ENCODE measurements at regions not wholly inside any gene's neighbourhood (a gene's known extent, or its start where the extent isn't known, plus 50 kb on each side); places are given as distances from the start of the nearest gene placed in this dataset.

DNA sequence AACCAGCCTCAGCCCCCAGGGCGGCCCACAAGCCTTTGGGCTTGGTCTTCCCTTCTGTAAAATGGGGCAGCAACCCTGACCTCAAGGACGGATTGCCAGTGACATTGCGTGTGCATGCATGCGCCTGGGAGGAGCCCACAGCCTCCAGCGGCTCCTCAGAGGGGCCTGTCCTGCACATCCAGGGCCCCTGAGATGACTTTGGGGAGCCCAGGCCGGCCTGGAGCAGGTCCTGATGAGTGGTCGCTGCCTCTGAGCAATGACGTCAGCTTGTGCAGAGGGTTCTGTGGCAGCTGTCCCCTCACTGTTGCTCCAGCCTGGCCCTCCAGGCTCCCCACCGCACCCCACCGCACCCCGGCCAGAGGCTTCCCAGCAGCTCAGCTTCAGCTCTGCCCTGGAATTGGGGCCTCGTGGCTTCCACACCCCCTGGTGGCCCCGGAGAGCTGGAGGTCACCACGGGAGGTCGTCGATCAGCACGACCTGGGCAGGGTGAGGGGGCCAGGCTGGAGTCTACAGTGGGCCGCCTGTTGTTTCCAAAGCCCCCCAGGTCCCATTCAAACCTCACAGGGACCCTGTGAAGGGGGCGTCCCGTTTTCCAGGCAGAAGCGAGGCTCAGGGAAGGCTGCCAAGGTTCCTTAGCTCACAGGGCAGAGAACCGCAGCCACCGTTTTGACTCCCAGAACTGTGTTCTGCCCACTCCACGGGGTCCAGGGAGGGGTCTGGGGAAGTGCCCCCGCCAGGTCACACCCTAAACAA lies 341.8 kb downstream of the SEC14L1 start:
- no peaks in the 10 kb centered on the region for H3K9me3 ChIP-seq (ENCODE audit: control insufficient read depth in 4 of 4, low read length in 3 of 4)
- TF ChIP-seq RAD21 (IDR thresholded peaks at IDR 0.05), result no peak
- TF ChIP-seq, protein P1, sequence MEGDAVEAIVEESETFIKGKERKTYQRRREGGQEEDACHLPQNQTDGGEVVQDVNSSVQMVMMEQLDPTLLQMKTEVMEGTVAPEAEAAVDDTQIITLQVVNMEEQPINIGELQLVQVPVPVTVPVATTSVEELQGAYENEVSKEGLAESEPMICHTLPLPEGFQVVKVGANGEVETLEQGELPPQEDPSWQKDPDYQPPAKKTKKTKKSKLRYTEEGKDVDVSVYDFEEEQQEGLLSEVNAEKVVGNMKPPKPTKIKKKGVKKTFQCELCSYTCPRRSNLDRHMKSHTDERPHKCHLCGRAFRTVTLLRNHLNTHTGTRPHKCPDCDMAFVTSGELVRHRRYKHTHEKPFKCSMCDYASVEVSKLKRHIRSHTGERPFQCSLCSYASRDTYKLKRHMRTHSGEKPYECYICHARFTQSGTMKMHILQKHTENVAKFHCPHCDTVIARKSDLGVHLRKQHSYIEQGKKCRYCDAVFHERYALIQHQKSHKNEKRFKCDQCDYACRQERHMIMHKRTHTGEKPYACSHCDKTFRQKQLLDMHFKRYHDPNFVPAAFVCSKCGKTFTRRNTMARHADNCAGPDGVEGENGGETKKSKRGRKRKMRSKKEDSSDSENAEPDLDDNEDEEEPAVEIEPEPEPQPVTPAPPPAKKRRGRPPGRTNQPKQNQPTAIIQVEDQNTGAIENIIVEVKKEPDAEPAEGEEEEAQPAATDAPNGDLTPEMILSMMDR (IDR thresholded peaks at IDR 0.05; ENCODE audit: low read depth, low read length, missing input control), result no peak
- TF ChIP-seq HNF4A (conservative IDR thresholded peaks at IDR 0.05), result no peak
- TF ChIP-seq RXRA (IDR thresholded peaks at IDR 0.05), result no peak
- TF ChIP-seq, protein P2, sequence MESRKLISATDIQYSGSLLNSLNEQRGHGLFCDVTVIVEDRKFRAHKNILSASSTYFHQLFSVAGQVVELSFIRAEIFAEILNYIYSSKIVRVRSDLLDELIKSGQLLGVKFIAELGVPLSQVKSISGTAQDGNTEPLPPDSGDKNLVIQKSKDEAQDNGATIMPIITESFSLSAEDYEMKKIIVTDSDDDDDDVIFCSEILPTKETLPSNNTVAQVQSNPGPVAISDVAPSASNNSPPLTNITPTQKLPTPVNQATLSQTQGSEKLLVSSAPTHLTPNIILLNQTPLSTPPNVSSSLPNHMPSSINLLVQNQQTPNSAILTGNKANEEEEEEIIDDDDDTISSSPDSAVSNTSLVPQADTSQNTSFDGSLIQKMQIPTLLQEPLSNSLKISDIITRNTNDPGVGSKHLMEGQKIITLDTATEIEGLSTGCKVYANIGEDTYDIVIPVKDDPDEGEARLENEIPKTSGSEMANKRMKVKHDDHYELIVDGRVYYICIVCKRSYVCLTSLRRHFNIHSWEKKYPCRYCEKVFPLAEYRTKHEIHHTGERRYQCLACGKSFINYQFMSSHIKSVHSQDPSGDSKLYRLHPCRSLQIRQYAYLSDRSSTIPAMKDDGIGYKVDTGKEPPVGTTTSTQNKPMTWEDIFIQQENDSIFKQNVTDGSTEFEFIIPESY (IDR thresholded peaks at IDR 0.05), result no peak
- TF ChIP-seq ATF3 (IDR thresholded peaks at IDR 0.05), result no peak
- TF ChIP-seq FOXA2 (IDR thresholded peaks at IDR 0.05), result no peak
- no peak for TF ChIP-seq YY1 (IDR thresholded peaks at IDR 0.05)
- TF ChIP-seq, protein P3, sequence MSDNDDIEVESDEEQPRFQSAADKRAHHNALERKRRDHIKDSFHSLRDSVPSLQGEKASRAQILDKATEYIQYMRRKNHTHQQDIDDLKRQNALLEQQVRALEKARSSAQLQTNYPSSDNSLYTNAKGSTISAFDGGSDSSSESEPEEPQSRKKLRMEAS (IDR thresholded peaks at IDR 0.05), result no peak
- TF ChIP-seq FOXA1 (IDR thresholded peaks at IDR 0.05), result no peak
- TF ChIP-seq HNF4G (IDR thresholded peaks at IDR 0.05), result no peak
- H3K36me3 ChIP-seq (ENCODE audit: control insufficient read depth in 4 of 4, insufficient read depth in 3 of 4, low read depth in 1 of 4, low read length in 3 of 4), result peaks cover 8 to 29% (median 14%) of the 10 kb centered on the region in 4 donors
- WGBS, result 86% methylated on average over 25 of the region's 25 CpGs
- peaks cover 3 to 17% (median 9%) of the 10 kb centered on the region in 4 donors for H3K4me1 ChIP-seq (ENCODE audit: control insufficient read depth in 4 of 4, insufficient read depth in 4 of 4, low read length in 3 of 4)
- no peak overlapping the region for H3K27ac ChIP-seq (ENCODE audit: low read depth in 1 of 2, low read length in 2 of 2)
- no peak for DNase-seq (ENCODE audit: low spot score)
- H3K4me3 ChIP-seq (ENCODE audit: low read depth in 1 of 3, low read length in 3 of 3), result no peak overlapping the region
- H3K9ac ChIP-seq (ENCODE audit: low read depth in 1 of 2, low read length in 2 of 2), result no peak overlapping the region
- H3K27me3 ChIP-seq (ENCODE audit: control insufficient read depth in 4 of 4, insufficient read depth in 4 of 4, low read length in 3 of 4), result no peaks in the 10 kb centered on the region

DNA sequence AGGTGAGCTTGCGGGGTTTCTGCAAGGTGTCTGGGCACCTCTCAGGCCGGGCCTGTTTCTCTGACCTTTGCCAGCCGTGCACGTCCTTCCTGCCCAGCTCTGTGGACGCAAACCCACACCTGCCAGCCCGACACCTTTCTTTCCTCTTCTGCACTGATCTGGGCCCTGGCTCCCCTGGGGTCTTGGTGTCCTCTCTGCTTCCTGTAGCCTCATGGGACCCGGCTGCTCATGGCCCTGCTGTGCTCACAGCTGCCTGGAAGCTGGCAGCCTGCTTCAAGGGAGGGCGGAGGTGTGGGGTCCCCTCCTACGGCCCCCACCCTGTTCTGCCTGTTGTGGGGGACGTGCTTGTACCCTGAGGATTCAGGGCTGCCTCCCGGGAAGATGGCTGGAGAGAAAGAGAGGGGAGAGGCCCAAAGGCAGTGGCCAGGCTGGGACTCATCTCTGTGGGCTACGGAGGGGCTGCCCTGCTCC lies 342.4 kb downstream of the SEC14L1 start:
- Histone ChIP-seq H3K4me1 (ENCODE audit: control insufficient read depth in 4 of 4, insufficient read depth in 4 of 4, low read length in 3 of 4) (peaks cover 0 to 11% (median 5%) of the 10 kb centered on the region in 4 donors), H3K4me3 (ENCODE audit: low read depth in 1 of 3, low read length in 3 of 3) (no peak overlapping the region), H3K27me3 (ENCODE audit: control insufficient read depth in 4 of 4, insufficient read depth in 4 of 4, low read length in 3 of 4) (no peaks in the 10 kb centered on the region), H3K36me3 (ENCODE audit: control insufficient read depth in 4 of 4, insufficient read depth in 3 of 4, low read depth in 1 of 4, low read length in 3 of 4) (peaks cover 8 to 35% (median 14%) of the 10 kb centered on the region in 4 donors), H3K27ac (ENCODE audit: low read depth in 1 of 2, low read length in 2 of 2) (no peak overlapping the region), H3K9ac (ENCODE audit: low read depth in 1 of 2, low read length in 2 of 2) (no peak overlapping the region), H3K9me3 (ENCODE audit: control insufficient read depth in 4 of 4, low read length in 3 of 4) (no peaks in the 10 kb centered on the region)
- 95% methylated on average over 12 of the region's 12 CpGs for WGBS
- DNase-seq (ENCODE audit: low spot score), result no peak
- TF ChIP-seq FOXA1 (IDR thresholded peaks at IDR 0.05), result no peak
- TF ChIP-seq RXRA (IDR thresholded peaks at IDR 0.05), result no peak
- TF ChIP-seq, protein P3 (IDR thresholded peaks at IDR 0.05), result no peak
- TF ChIP-seq, protein P4, sequence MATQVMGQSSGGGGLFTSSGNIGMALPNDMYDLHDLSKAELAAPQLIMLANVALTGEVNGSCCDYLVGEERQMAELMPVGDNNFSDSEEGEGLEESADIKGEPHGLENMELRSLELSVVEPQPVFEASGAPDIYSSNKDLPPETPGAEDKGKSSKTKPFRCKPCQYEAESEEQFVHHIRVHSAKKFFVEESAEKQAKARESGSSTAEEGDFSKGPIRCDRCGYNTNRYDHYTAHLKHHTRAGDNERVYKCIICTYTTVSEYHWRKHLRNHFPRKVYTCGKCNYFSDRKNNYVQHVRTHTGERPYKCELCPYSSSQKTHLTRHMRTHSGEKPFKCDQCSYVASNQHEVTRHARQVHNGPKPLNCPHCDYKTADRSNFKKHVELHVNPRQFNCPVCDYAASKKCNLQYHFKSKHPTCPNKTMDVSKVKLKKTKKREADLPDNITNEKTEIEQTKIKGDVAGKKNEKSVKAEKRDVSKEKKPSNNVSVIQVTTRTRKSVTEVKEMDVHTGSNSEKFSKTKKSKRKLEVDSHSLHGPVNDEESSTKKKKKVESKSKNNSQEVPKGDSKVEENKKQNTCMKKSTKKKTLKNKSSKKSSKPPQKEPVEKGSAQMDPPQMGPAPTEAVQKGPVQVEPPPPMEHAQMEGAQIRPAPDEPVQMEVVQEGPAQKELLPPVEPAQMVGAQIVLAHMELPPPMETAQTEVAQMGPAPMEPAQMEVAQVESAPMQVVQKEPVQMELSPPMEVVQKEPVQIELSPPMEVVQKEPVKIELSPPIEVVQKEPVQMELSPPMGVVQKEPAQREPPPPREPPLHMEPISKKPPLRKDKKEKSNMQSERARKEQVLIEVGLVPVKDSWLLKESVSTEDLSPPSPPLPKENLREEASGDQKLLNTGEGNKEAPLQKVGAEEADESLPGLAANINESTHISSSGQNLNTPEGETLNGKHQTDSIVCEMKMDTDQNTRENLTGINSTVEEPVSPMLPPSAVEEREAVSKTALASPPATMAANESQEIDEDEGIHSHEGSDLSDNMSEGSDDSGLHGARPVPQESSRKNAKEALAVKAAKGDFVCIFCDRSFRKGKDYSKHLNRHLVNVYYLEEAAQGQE (IDR thresholded peaks at IDR 0.05), result no peak
- no peak for TF ChIP-seq SP1 (IDR thresholded peaks at IDR 0.05)
- TF ChIP-seq GABPA (IDR thresholded peaks at IDR 0.05 in 1 of 2, conservative IDR thresholded peaks at IDR 0.05 in 1 of 2), result no peak
- no peak for TF ChIP-seq HNF4A (conservative IDR thresholded peaks at IDR 0.05)
- TF ChIP-seq, protein P1 (IDR thresholded peaks at IDR 0.05; ENCODE audit: low read depth, low read length, missing input control), result no peak
- TF ChIP-seq NR2F2 (IDR thresholded peaks at IDR 0.05), result no peak

Measured in liver (tissue), 8 donors.